ENCODE measurements at regions not wholly inside any gene's neighbourhood (a gene's known extent, or its start where the extent isn't known, plus 50 kb on each side); places are given as distances from the start of the nearest gene placed in this dataset.

DNA sequence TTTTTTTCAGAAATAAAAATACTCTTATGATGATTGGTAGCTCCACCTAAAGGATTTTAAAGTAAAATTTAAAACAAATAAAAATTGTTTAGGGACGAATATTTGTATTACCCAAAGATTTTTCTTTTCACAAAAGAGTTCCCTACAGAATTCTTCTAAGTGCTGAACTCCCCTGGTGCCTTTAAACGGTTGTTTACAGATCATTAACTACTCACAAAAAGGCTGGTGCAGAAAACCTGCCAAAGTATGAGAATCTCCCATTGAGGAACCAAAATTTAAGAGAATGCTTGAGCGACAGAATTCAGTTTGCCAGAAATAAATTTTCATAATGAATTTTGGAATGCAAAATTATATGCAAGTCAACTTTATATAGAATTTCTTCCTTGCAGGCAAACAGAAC, 497.8 kb upstream of the NR2F2 start:
- DNase-seq (ENCODE audit: low read depth in 1 of 2, low spot score in 1 of 2): no peak
- Histone ChIP-seq H3K4me3 (replicated peaks; ENCODE audit: insufficient read depth, low read length) (no peak overlapping the region), H3K27me3 (ENCODE audit: insufficient read depth, poor library complexity, severe bottlenecking) (no peaks in the 10 kb centered on the region), H3K27ac (replicated peaks) (no peak overlapping the region)
- no peak for TF ChIP-seq POLR2AphosphoS5 (IDR thresholded peaks at IDR 0.05; ENCODE audit: low read depth)
- TF ChIP-seq, protein P1, sequence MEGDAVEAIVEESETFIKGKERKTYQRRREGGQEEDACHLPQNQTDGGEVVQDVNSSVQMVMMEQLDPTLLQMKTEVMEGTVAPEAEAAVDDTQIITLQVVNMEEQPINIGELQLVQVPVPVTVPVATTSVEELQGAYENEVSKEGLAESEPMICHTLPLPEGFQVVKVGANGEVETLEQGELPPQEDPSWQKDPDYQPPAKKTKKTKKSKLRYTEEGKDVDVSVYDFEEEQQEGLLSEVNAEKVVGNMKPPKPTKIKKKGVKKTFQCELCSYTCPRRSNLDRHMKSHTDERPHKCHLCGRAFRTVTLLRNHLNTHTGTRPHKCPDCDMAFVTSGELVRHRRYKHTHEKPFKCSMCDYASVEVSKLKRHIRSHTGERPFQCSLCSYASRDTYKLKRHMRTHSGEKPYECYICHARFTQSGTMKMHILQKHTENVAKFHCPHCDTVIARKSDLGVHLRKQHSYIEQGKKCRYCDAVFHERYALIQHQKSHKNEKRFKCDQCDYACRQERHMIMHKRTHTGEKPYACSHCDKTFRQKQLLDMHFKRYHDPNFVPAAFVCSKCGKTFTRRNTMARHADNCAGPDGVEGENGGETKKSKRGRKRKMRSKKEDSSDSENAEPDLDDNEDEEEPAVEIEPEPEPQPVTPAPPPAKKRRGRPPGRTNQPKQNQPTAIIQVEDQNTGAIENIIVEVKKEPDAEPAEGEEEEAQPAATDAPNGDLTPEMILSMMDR (IDR thresholded peaks at IDR 0.05; ENCODE audit: insufficient read depth, low read length): no peak
- no peak for TF ChIP-seq SPI1 (IDR thresholded peaks at IDR 0.05; ENCODE audit: borderline replicate concordance, low read depth)
- TF ChIP-seq, protein P2, sequence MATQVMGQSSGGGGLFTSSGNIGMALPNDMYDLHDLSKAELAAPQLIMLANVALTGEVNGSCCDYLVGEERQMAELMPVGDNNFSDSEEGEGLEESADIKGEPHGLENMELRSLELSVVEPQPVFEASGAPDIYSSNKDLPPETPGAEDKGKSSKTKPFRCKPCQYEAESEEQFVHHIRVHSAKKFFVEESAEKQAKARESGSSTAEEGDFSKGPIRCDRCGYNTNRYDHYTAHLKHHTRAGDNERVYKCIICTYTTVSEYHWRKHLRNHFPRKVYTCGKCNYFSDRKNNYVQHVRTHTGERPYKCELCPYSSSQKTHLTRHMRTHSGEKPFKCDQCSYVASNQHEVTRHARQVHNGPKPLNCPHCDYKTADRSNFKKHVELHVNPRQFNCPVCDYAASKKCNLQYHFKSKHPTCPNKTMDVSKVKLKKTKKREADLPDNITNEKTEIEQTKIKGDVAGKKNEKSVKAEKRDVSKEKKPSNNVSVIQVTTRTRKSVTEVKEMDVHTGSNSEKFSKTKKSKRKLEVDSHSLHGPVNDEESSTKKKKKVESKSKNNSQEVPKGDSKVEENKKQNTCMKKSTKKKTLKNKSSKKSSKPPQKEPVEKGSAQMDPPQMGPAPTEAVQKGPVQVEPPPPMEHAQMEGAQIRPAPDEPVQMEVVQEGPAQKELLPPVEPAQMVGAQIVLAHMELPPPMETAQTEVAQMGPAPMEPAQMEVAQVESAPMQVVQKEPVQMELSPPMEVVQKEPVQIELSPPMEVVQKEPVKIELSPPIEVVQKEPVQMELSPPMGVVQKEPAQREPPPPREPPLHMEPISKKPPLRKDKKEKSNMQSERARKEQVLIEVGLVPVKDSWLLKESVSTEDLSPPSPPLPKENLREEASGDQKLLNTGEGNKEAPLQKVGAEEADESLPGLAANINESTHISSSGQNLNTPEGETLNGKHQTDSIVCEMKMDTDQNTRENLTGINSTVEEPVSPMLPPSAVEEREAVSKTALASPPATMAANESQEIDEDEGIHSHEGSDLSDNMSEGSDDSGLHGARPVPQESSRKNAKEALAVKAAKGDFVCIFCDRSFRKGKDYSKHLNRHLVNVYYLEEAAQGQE (IDR thresholded peaks at IDR 0.05; ENCODE audit: insufficient replicate concordance, low read depth): no peak
- TF ChIP-seq GABPA (IDR thresholded peaks at IDR 0.05; ENCODE audit: low read depth): no peak

DNA sequence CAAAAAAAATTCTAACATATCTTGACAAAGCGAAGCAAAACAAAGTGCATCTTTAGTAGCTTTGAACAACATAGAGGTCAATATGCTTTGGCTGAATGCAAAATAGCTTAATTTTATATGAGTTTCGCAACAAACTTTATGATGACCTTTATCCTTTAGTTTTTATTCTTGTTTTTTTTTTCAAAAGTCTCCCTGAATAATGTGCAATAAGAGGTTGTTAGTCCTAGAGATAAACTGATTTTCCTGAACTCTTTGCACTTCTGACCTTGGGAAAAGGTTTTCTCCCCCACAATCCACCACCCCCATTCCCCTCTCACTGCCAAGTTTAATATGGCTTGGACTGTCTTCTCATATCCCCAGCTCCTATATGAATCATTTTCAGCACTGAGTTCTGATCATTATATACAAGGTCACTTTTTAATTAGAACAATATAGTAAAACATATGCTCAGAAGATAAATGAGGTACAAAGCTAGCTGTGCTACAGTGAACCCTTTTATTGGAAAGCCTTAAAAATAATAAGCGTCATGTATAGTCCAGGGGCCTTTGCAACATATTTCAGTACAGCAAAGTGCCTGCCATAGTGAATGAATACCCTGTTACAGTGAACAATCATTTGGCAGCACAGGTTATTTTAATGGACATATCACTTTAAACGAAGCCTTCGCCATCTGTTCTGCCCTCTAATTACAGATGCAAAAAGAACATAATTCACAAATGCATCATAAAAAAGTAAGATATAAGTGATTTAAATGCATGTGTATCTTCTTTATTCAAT, 496.3 kb upstream of the NR2F2 start:
- no peak for DNase-seq (ENCODE audit: low read depth in 1 of 2, low spot score in 1 of 2)
- Histone ChIP-seq H3K27ac (replicated peaks) (no peak overlapping the region), H3K27me3 (ENCODE audit: insufficient read depth, poor library complexity, severe bottlenecking) (no peaks in the 10 kb centered on the region), H3K4me3 (replicated peaks; ENCODE audit: insufficient read depth, low read length) (no peak overlapping the region)
- TF ChIP-seq SPI1 (IDR thresholded peaks at IDR 0.05; ENCODE audit: borderline replicate concordance, low read depth) (no peak), GABPA (IDR thresholded peaks at IDR 0.05; ENCODE audit: low read depth) (no peak), POLR2AphosphoS5 (IDR thresholded peaks at IDR 0.05; ENCODE audit: low read depth) (no peak)
- TF ChIP-seq, protein P1 (IDR thresholded peaks at IDR 0.05; ENCODE audit: insufficient read depth, low read length): no peak
- TF ChIP-seq, protein P2 (IDR thresholded peaks at IDR 0.05; ENCODE audit: insufficient replicate concordance, low read depth): no peak

DNA sequence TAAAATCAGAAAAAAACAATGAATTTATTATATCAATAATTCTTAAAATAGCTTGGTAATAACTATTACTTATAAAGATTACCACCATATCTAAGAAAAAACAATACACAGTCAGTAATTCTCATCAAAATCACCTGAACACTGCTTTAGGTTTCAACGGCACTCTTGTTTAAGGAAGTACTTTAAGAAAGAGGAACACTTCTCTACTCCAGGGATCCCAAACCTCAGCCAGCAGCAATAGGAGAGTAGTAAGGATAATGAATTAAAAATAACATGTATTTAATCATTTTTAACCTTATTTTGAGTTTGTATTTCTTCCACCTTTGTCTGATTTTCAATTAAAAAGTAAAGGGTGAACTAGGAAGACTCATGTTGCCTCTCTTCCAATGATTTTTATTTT, 494.0 kb upstream of the NR2F2 start:
- peak; percentile 87 for TF ChIP-seq SPI1 (IDR thresholded peaks at IDR 0.05; ENCODE audit: borderline replicate concordance, low read depth)
- TF ChIP-seq GABPA (IDR thresholded peaks at IDR 0.05; ENCODE audit: low read depth): no peak
- Histone ChIP-seq H3K4me3 (replicated peaks; ENCODE audit: insufficient read depth, low read length) (no peak overlapping the region), H3K27ac (replicated peaks) (no peak overlapping the region), H3K27me3 (ENCODE audit: insufficient read depth, poor library complexity, severe bottlenecking) (no peaks in the 10 kb centered on the region)
- peak in 1 of 2 experiments; percentile 31 for DNase-seq (ENCODE audit: low read depth in 1 of 2, low spot score in 1 of 2)

DNA sequence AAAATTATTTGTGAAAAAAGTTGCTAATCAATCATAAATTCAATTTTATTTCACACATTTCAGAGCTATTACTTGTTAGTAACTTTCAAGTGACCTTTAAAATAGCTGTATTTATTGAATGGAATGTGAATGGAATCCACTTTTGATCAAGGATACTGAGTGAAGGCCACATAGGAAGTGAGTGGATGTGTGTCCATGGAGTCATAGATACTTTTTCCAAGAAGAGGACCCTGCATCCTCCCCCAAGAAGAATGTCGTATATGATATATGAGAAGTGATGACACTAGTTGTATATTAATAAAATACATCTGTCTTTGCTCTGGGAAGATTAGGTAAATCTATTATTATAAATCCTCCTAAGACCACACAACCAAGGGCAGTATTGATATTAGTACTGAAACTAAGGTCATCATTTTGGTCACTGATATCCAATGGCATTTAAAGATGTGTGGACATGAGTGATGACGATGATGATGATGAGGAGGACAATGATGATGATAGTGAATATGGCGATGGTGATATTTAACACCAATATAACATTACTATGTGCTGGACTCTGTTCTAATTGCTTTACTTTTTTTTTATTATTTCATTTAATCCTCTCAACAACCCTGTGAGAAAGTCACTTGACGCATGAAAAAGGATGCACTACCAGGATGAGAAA, 493.0 kb upstream of the NR2F2 start:
- H3K4me3 ChIP-seq (replicated peaks; ENCODE audit: insufficient read depth, low read length): no peak overlapping the region
- H3K27ac ChIP-seq (replicated peaks): no peak overlapping the region
- no peaks in the 10 kb centered on the region for H3K27me3 ChIP-seq (ENCODE audit: insufficient read depth, poor library complexity, severe bottlenecking)
- no peak for DNase-seq (ENCODE audit: low read depth in 1 of 2, low spot score in 1 of 2)
- no peak for TF ChIP-seq SPI1 (IDR thresholded peaks at IDR 0.05; ENCODE audit: borderline replicate concordance, low read depth)
- TF ChIP-seq, protein P1 (IDR thresholded peaks at IDR 0.05; ENCODE audit: insufficient read depth, low read length): no peak
- TF ChIP-seq POLR2AphosphoS5 (IDR thresholded peaks at IDR 0.05; ENCODE audit: low read depth): no peak
- TF ChIP-seq GABPA (IDR thresholded peaks at IDR 0.05; ENCODE audit: low read depth): no peak
- TF ChIP-seq, protein P2 (IDR thresholded peaks at IDR 0.05; ENCODE audit: insufficient replicate concordance, low read depth): no peak
